Memory B cell (primary cell): ENCODE measurements at regions not wholly inside any gene's neighbourhood (a gene's known extent, or its start where the extent isn't known, plus 50 kb on each side); places are given as distances from the start of the nearest gene placed in this dataset.

ENCODE experiments used
- ATAC-seq: fragments of 150-1000 bp; cut with Tn5 transposase; 2 replicates; pipeline ENCODE4 v1.10.0; 2021; ENCODE audit warnings: low read depth, mild to moderate bottlenecking, moderate library complexity
- DNase-seq, 2 donors: peaks; one replicate each; pipeline ENCODE4 v3.0.0; 2022; ENCODE audit warnings: low spot score in 2 of 2
- H3K27ac Mint-ChIP-seq: one replicate; pipeline ENCODE4 v1.8.0; 2022; ENCODE audit warnings: mild to moderate bottlenecking, moderate library complexity, mixed read lengths
- H3K27me3 Mint-ChIP-seq: one replicate; pipeline ENCODE4 v1.8.0; 2022; ENCODE audit warnings: mixed read lengths
- H3K36me3 Mint-ChIP-seq: one replicate; pipeline ENCODE4 v1.8.0; 2022; ENCODE audit warnings: mild to moderate bottlenecking, mixed read lengths
- H3K4me1 Mint-ChIP-seq: one replicate; pipeline ENCODE4 v1.8.0; 2022; ENCODE audit warnings: mixed read lengths
- H3K4me3 Mint-ChIP-seq: one replicate; pipeline ENCODE4 v1.8.0; 2022; ENCODE audit warnings: mild to moderate bottlenecking, moderate library complexity, mixed read lengths
- H3K9me3 Mint-ChIP-seq: one replicate; pipeline ENCODE4 v1.8.0; 2022; ENCODE audit warnings: mixed read lengths

DNA sequence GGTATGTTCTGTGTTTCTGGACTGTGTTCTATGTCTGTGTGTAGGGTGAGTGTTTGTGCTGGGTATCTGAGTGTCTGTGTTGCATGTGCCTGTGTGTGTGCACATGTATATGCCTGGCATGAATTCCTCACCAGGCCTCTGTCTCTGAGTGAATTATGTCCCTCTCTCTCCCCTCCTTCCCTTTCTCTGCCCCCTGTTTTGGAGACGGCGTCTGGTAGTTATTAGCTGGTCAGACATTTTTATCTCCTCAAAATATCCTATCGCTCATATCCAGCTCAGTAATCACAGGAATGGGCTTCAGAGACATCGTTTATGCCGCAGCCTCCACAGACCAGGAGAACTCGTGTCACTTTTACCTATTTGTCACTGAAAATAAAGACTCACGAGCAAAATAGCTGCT is 483.2 kb upstream of the BRINP1 start:
- ATAC-seq (no peak), DNase-seq (no peak)
- no peaks in the 10 kb centered on the region for H3K36me3 Mint-ChIP-seq
- H3K4me1 Mint-ChIP-seq, result no peaks in the 10 kb centered on the region
- no peak overlapping the region for H3K27ac Mint-ChIP-seq
- H3K4me3 Mint-ChIP-seq, result no peak overlapping the region
- peaks cover 13% of the 10 kb centered on the region for H3K27me3 Mint-ChIP-seq
- no peaks in the 10 kb centered on the region for H3K9me3 Mint-ChIP-seq

DNA sequence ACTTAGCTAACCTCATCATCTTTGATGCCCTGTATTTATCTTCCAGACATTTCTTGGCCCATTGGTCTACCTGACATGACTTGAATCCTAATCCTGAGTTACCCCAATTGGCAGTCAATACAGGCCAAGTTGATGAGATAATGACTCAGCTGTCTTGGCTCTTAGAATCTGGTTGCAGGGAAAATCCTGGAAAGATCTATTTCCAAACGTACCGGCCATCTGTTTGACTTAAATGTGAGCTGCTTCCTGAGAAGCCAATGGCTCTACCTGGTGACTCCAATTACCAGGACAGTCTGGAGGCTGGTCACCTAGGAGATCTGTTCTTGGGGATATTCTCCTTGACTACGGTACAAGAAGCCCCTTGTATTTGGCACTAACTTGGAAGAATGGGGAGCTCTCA is 475.2 kb upstream of the BRINP1 start:
- Mint-ChIP-seq H3K36me3 (no peaks in the 10 kb centered on the region), H3K4me3 (no peak overlapping the region), H3K4me1 (no peaks in the 10 kb centered on the region), H3K27me3 (no peaks in the 10 kb centered on the region), H3K9me3 (peaks cover 3% of the 10 kb centered on the region), H3K27ac (no peak overlapping the region)
- DNase-seq (no peak), ATAC-seq (no peak)

DNA sequence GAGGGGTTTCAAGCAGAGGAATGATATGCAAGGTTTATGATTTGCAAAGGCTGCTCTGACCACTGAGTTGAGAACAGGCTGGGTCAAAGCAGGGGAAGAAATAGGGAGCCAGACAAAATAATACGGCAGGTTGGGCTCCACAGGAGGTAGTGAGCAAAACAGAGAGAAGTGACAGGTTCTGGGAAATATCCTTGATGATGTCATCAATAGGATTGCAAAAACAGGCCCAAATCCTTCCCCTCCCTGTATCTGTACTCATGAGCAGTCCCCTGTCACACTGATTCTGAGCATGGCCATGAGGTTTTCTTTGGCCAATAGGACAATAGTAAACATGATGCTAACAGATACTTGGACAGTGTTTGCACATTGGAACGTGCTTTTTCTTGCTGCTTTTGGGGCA is 471.8 kb upstream of the BRINP1 start:
- H3K4me1 Mint-ChIP-seq, result no peaks in the 10 kb centered on the region
- no peak overlapping the region for H3K27ac Mint-ChIP-seq
- no peaks in the 10 kb centered on the region for H3K36me3 Mint-ChIP-seq
- no peak overlapping the region for H3K4me3 Mint-ChIP-seq
- no peaks in the 10 kb centered on the region for H3K27me3 Mint-ChIP-seq
- no peak for ATAC-seq
- H3K9me3 Mint-ChIP-seq, result no peaks in the 10 kb centered on the region
- DNase-seq, result no peak

DNA sequence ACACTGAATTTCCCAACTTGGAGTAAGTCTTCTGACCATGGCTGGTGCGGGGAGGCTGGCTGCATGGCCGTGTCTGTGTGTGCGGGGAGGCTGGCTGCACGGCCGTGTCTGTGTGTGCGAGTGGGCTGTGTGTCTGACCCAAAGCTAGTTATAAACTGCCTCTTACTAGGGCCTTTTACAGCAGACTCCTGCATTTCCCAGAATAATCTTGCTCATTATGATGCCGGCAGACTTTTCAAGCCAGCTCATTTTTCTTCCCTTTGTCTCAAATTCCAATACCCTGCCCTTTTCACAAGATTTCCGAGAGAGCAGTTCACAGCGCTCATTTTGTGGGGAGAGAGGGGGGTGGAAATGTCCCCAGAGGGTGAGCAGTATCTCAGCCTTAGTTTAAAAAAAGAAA is 470.7 kb upstream of the BRINP1 start:
- ATAC-seq (no peak), DNase-seq (no peak)
- no peaks in the 10 kb centered on the region for H3K4me1 Mint-ChIP-seq
- H3K36me3 Mint-ChIP-seq, result no peaks in the 10 kb centered on the region
- H3K27ac Mint-ChIP-seq, result no peak overlapping the region
- H3K27me3 Mint-ChIP-seq, result no peaks in the 10 kb centered on the region
- H3K4me3 Mint-ChIP-seq, result no peak overlapping the region
- no peaks in the 10 kb centered on the region for H3K9me3 Mint-ChIP-seq

DNA sequence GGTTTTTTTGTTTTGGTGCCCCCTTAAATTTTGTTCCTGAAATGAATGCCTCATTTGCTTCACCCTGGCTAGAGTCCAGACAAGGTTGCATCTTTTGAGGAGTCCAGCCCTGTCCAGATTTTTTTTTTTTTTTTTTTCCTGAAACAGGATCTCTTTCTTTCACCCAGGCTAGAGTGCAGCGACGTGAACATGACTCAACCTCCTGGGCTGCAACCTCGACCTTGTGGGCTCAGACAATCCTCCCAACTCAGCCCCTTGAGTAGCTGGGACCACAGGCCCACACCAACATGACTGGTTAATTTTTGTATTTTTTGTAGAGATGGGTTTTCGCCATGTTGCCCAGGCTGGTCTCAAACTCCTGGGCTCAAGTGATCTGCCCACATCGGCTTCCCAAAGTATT is 469.0 kb upstream of the BRINP1 start:
- Mint-ChIP-seq H3K36me3 (no peaks in the 10 kb centered on the region), H3K9me3 (peaks cover 2% of the 10 kb centered on the region), H3K4me3 (no peak overlapping the region), H3K27me3 (peaks cover 3% of the 10 kb centered on the region), H3K27ac (no peak overlapping the region), H3K4me1 (no peaks in the 10 kb centered on the region)
- DNase-seq (no peak), ATAC-seq (no peak)

DNA sequence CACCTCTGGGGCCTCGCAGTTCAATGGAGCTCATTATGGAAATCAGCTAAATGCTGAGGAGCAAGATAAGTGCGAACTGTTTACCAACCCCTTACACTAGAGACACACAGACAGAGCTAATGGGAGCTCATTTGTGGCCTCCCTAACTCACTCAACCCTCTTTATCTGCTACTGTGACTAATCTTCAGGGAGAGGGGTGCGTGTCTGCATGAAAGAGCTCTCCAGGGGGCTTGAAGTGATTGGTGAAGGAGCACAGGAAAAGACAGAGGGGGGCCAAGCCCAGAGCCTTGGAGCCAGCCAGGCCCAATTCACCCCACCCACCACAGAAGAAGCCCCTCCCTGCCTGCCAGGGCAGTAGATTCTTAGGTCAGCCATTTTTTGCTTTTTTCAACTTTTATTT is 466.8 kb upstream of the BRINP1 start:
- ATAC-seq, result no peak
- Mint-ChIP-seq H3K9me3 (peaks cover 2% of the 10 kb centered on the region), H3K27me3 (peaks cover 6% of the 10 kb centered on the region), H3K36me3 (no peaks in the 10 kb centered on the region), H3K4me1 (no peaks in the 10 kb centered on the region), H3K4me3 (no peak overlapping the region), H3K27ac (no peak overlapping the region)
- no peak for DNase-seq

DNA sequence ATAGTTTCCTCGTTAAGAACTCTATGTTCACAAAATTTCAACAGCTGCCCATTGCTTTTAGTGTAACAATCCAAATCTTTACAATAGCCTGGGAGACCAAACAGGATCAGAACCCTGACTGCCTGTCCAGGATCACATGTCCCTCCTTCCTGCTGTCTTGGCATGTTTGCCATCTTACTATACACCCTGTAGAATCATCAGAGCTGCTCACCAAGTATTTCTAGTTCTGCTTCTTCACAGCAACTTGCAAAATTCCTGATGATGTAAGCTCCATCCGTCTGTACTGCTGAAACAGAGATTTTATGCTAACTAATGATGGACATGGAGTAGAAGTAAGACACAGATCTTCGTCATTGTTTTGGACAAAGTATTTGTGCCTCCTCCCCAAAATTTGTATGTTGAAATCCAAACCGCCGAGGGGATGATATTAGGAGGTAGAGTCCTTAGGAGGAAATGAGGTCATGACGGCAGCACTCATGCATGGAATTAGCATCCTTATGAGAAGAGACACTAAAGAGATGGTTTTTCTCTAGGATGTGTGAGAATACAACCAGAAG is 464.9 kb upstream of the BRINP1 start:
- Mint-ChIP-seq H3K27ac (no peak overlapping the region), H3K27me3 (peaks cover 6% of the 10 kb centered on the region), H3K9me3 (peaks cover 2% of the 10 kb centered on the region), H3K4me1 (no peaks in the 10 kb centered on the region), H3K4me3 (no peak overlapping the region), H3K36me3 (no peaks in the 10 kb centered on the region)
- DNase-seq (no peak), ATAC-seq (no peak)

DNA sequence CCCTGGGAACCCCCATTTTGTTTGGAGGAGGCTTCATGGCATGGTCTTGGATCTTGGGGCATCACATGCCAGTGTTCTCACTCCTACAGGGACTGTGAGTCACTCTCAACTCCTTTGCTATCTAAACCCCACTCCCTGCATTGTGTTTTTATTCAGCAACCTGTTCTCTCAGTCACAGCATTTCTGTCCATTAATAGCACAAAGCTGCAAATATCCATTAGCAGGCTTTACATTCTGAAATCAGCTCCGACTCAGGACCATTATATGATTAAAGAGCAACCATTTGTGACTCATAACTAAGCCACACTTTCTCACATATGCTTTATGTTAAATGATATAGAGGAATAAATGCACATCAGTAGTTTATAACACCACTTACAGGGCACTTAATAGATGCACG is 462.1 kb upstream of the BRINP1 start:
- Mint-ChIP-seq H3K4me1 (no peaks in the 10 kb centered on the region), H3K4me3 (no peak overlapping the region)

DNA sequence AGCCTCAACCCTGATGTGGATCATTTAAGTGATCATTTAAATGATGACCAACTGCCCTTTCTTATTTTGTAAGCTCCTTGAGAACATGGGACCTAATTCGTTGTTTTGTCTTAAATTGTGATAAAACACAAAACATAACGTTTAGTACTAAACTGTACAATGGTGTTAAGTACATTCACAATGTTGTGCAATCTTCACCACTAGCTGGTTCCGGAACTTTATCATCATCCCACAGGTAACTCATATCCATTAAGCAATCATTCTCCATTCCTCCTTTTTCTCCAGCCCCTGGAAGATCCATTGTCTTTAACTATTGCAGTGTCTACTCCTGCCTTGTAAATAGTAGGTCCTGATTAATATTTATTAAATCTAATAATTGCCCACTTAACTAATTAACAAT is 460.5 kb upstream of the BRINP1 start:
- no peaks in the 10 kb centered on the region for H3K4me1 Mint-ChIP-seq
- DNase-seq, result no peak
- peaks cover 2% of the 10 kb centered on the region for H3K9me3 Mint-ChIP-seq
- H3K36me3 Mint-ChIP-seq, result no peaks in the 10 kb centered on the region
- peaks cover 11% of the 10 kb centered on the region for H3K27me3 Mint-ChIP-seq
- no peak overlapping the region for H3K4me3 Mint-ChIP-seq
- no peak overlapping the region for H3K27ac Mint-ChIP-seq
- no peak for ATAC-seq

More for the DNA sequence above, 462.1 kb upstream of the BRINP1 start:
- no peaks in the 10 kb centered on the region for H3K36me3 Mint-ChIP-seq
- no peak for ATAC-seq
- H3K27me3 Mint-ChIP-seq, result peaks cover 10% of the 10 kb centered on the region
- no peak for DNase-seq
- H3K27ac Mint-ChIP-seq, result no peak overlapping the region
- H3K9me3 Mint-ChIP-seq, result peaks cover 2% of the 10 kb centered on the region

DNA sequence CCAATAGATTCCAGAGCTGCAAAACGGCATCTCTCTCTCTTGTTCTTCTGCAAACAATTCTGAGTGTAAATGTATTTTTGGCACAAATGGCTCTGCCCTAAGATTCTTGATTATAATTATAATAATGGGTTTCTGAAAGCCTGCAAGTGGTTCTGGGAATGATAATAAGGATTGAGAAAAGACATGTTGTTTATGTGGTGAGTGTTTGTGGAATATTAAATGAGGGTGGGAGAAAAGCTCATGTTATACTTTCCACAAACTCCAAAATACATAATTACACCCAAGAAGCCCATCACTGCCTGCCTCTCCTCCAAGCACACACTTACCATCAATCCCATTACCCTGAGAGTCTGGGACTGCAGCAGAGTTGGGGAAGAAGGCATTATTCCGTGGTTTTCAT is 460.0 kb upstream of the BRINP1 start:
- H3K27ac Mint-ChIP-seq, result no peak overlapping the region
- peaks cover 2% of the 10 kb centered on the region for H3K9me3 Mint-ChIP-seq
- no peak for ATAC-seq

DNA sequence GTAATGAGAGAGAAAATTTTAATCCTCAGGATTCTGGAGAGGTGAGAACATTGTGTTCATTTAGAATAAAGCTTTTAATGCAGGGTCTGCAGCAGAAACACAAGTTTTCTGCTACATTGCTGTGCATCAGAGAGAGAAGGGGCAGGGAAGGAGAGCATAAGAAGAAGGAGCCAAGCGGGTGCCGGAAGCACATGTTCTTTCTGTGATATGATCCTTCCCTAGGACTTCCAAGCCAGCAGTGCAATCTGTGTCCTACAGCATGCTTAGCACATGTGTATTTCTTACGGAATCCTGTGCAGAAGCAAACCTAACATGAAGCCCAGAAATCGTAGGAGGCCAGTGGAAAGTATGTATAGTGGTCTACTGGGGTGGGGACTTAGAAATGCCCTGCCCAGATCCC is 458.3 kb upstream of the BRINP1 start:
- peaks cover 12% of the 10 kb centered on the region for H3K27me3 Mint-ChIP-seq
- H3K4me1 Mint-ChIP-seq, result no peaks in the 10 kb centered on the region
- H3K36me3 Mint-ChIP-seq, result no peaks in the 10 kb centered on the region
- no peak for DNase-seq
- no peak overlapping the region for H3K4me3 Mint-ChIP-seq
- no peak for ATAC-seq
- H3K9me3 Mint-ChIP-seq, result no peaks in the 10 kb centered on the region
- H3K27ac Mint-ChIP-seq, result no peak overlapping the region

More for the DNA sequence above, 460.0 kb upstream of the BRINP1 start:
- no peak for DNase-seq
- Mint-ChIP-seq H3K27me3 (peaks cover 11% of the 10 kb centered on the region), H3K4me1 (no peaks in the 10 kb centered on the region), H3K36me3 (no peaks in the 10 kb centered on the region), H3K4me3 (no peak overlapping the region)

DNA sequence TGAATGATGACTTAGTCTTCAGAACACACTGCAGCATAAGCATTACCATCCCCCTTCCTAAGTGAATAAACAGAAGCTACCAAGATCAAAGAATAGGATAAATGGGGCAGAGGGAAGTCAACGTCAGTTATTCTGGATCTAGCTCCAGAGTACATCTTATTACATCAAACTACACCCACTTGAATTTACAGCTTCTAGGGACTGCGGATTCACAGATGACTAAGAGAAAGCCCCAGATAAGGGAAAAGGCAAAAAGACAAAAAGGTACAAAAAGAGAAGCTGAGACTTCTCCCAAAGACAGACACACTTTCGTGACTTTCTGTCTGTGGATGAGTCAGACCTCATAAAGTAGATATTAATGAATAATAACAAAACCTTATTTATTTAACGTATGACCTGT is 457.9 kb upstream of the BRINP1 start:
- Mint-ChIP-seq H3K27ac (no peak overlapping the region), H3K4me1 (no peaks in the 10 kb centered on the region), H3K36me3 (no peaks in the 10 kb centered on the region), H3K4me3 (no peak overlapping the region), H3K9me3 (no peaks in the 10 kb centered on the region), H3K27me3 (peaks cover 11% of the 10 kb centered on the region)
- ATAC-seq (no peak), DNase-seq (no peak)

DNA sequence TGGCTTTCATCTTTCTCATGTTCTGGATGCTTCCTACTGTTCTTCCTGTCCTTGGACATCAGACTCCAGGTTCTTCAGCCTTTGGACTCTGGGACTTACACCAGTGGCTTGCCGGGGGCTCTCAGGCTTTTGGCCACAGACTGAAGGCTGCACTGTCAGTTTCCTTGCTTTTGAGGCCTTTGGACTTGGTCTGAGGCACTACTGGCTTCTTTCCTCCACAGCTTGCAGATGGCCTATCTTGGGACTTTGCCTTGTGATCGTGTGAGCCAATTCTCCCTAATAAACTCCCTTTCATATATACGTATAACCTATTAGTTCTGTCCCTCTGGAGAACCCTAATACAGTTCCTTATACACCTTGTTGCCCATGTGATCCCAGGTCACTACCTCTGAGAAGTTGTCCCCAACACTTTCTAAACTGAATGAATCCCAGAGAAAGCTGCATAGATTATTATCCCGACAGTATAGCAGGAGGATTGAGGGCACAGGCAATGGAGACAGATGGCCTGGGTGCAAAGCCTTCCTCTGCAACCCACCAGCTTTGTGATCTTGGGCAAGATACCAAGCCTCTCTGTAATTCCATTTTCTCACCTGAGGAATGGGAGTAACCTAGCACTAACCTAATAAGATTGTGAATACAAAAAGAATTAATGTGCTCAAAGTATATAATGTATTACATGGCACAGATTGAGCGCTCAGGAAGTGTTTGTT is 449.6 kb upstream of the BRINP1 start:
- Mint-ChIP-seq H3K27me3 (peaks cover 5% of the 10 kb centered on the region), H3K36me3 (no peaks in the 10 kb centered on the region), H3K4me3 (no peak overlapping the region), H3K9me3 (peaks cover 1% of the 10 kb centered on the region), H3K4me1 (no peaks in the 10 kb centered on the region), H3K27ac (no peak overlapping the region)
- no peak for ATAC-seq
- DNase-seq, result no peak

DNA sequence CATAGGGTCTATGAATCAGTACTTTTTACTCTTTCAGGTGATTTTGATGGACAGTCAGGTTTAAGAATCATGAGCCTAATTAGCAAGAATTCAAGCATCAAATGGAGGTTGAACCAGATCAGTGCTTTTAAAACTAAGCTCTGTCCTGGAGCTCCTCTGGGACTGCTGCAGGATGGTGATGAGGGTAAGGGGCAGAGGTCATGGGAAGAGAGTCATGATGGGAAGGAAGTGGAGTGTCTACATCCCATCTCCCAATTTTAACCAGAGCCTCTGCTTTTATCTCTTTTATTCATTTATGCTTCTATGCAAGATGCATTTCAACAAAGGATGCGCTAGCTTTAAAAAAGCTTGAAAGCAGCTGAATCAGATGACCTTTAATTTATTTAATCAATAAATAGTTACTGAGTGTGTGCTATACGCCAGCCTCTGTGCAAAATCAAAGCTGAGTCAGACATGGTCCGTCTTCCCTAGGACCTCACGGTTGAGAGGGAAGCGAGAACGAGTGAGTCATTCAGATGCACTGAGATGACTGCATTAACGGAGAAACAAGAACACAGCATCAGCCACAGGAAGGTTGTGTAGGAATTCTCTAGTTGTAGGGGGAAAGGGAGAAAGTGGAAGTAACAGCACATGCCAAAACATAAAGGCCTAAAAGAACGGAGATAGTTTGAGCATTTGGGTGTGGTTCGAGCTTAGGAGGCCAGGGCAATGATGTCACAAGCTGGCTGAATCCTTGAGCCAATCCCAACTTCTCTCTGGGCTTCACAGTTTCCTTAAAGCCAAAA is 441.6 kb upstream of the BRINP1 start:
- H3K9me3 Mint-ChIP-seq, result peaks cover 1% of the 10 kb centered on the region
- no peak overlapping the region for H3K4me3 Mint-ChIP-seq
- peaks cover 2% of the 10 kb centered on the region for H3K4me1 Mint-ChIP-seq
- H3K36me3 Mint-ChIP-seq, result no peaks in the 10 kb centered on the region
- DNase-seq, result no peak
- H3K27me3 Mint-ChIP-seq, result peaks cover 8% of the 10 kb centered on the region
- no peak for ATAC-seq
- H3K27ac Mint-ChIP-seq, result no peak overlapping the region
